Osteocyte (in vitro differentiated cells): ENCODE measurements at regions not wholly inside any gene's neighbourhood (a gene's known extent, or its start where the extent isn't known, plus 50 kb on each side); places are given as distances from the start of the nearest gene placed in this dataset.

Experiments used
- DNase-seq: peaks from one replicate; pipeline ENCODE4 v3.0.0; 2021; ENCODE audit warnings: mixed read lengths; ENCODE audit not compliant: unreplicated experiment; ENCODE audit errors: extremely low spot score
- H3K27ac Mint-ChIP-seq: one replicate; pipeline ENCODE4 v1.8.0; 2021; ENCODE audit warnings: mild to moderate bottlenecking, mixed read lengths; ENCODE audit not compliant: unreplicated experiment
- H3K27me3 Mint-ChIP-seq: one replicate; pipeline ENCODE4 v1.8.0; 2021; ENCODE audit warnings: mixed read lengths; ENCODE audit not compliant: unreplicated experiment
- H3K36me3 Mint-ChIP-seq: one replicate; pipeline ENCODE4 v1.8.0; 2021; ENCODE audit warnings: mixed read lengths; ENCODE audit not compliant: unreplicated experiment
- H3K4me1 Mint-ChIP-seq: one replicate; pipeline ENCODE4 v1.8.0; 2021; ENCODE audit warnings: mixed read lengths; ENCODE audit not compliant: unreplicated experiment
- H3K4me3 Mint-ChIP-seq: one replicate; pipeline ENCODE4 v1.8.0; 2021; ENCODE audit warnings: mild to moderate bottlenecking, moderate library complexity, mixed read lengths; ENCODE audit not compliant: unreplicated experiment
- H3K9me3 Mint-ChIP-seq: one replicate; pipeline ENCODE4 v1.8.0; 2021; ENCODE audit warnings: mixed read lengths; ENCODE audit not compliant: unreplicated experiment
- CTCF ChIP-seq: fragments of 200-600 bp; sonication (generic); IDR thresholded peaks from 2 replicates; pipeline ENCODE4 v1.5.0; 2021; ENCODE audit warnings: antibody characterized with exemption, mild to moderate bottlenecking, moderate library complexity

DNA sequence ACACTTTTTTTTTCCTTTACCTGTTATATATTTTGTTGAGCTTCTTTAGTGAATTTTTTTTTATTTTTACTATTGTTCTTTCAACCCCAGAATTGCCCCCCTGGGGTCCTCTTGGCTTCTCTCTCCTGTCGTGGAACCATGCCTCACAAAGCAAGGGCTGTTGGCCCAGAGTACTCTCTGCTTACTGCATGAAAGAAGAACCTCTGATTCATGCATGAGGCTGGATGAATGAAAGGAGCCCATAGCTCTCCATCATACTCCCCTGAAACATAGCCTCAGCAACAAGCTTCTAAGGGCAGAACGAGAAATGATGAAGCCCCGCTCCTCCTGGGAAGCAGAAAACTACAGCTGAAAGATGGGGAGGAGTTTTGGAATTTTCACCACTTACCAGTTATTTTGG is 1441.0 kb downstream of the BRINP3 start:
- DNase-seq = no peak
- no peak overlapping the region for H3K27ac Mint-ChIP-seq
- no peaks in the 10 kb centered on the region for H3K36me3 Mint-ChIP-seq
- no peaks in the 10 kb centered on the region for H3K27me3 Mint-ChIP-seq
- H3K9me3 Mint-ChIP-seq = no peaks in the 10 kb centered on the region
- no peak for TF ChIP-seq CTCF
- H3K4me1 Mint-ChIP-seq = peaks cover 19% of the 10 kb centered on the region
- H3K4me3 Mint-ChIP-seq = no peak overlapping the region

- no peak for DNase-seq
- no peaks in the 10 kb centered on the region for H3K27me3 Mint-ChIP-seq
- no peak overlapping the region for H3K4me3 Mint-ChIP-seq
- H3K4me1 Mint-ChIP-seq = no peaks in the 10 kb centered on the region
- TF ChIP-seq CTCF = no peak
- no peaks in the 10 kb centered on the region for H3K36me3 Mint-ChIP-seq
- no peak overlapping the region for H3K27ac Mint-ChIP-seq
- peaks cover 9% of the 10 kb centered on the region for H3K9me3 Mint-ChIP-seq
These were observed 1431.5 kb downstream of the BRINP3 start for GRCh38 chr1:189046127-189046526.

- no peak for TF ChIP-seq CTCF
- H3K4me1 Mint-ChIP-seq = no peaks in the 10 kb centered on the region
- H3K27me3 Mint-ChIP-seq = peaks cover 2% of the 10 kb centered on the region
- H3K4me3 Mint-ChIP-seq = no peak overlapping the region
- H3K36me3 Mint-ChIP-seq = no peaks in the 10 kb centered on the region
- H3K9me3 Mint-ChIP-seq = no peaks in the 10 kb centered on the region
- DNase-seq = no peak
- no peak overlapping the region for H3K27ac Mint-ChIP-seq
These were observed 1392.9 kb downstream of the BRINP3 start for GRCh38 chr1:189084811-189085210.

DNA sequence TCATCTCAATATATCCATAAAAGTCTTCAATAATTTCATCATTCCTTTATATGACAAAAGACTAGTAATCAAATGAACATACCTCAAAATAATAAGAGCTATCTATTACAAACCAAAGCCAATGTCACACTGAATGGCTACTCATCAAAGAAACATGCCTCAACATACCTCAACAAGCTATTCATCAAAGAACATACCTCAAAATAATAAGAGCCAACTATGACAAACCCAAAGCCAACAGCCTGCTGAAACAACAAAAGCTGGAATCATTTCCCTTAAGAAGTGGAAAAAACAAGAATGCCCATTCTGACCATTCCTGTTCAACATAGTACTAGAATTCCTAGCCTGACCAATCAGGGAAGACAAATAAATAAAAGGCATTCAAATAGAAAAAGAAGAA is 1373.7 kb downstream of the BRINP3 start:
- no peaks in the 10 kb centered on the region for H3K36me3 Mint-ChIP-seq
- no peak overlapping the region for H3K4me3 Mint-ChIP-seq
- no peak for TF ChIP-seq CTCF
- peaks cover 4% of the 10 kb centered on the region for H3K9me3 Mint-ChIP-seq
- DNase-seq = no peak
- no peaks in the 10 kb centered on the region for H3K4me1 Mint-ChIP-seq
- no peak overlapping the region for H3K27ac Mint-ChIP-seq
- no peaks in the 10 kb centered on the region for H3K27me3 Mint-ChIP-seq

- no peaks in the 10 kb centered on the region for H3K9me3 Mint-ChIP-seq
These were observed 1360.4 kb downstream of the BRINP3 start for GRCh38 chr1:189117072-189117770.

More at GRCh38 chr1:189117072-189117770, 1360.4 kb downstream of the BRINP3 start:
- TF ChIP-seq CTCF = no peak
- Mint-ChIP-seq H3K36me3 (no peaks in the 10 kb centered on the region), H3K4me1 (peaks cover 10% of the 10 kb centered on the region), H3K27me3 (no peaks in the 10 kb centered on the region), H3K4me3 (no peak overlapping the region), H3K27ac (no peak overlapping the region)
- DNase-seq = no peak
